PFSK-1 (cell line): ENCODE measurements at regions not wholly inside any gene's neighbourhood (a gene's known extent, or its start where the extent isn't known, plus 50 kb on each side); places are given as distances from the start of the nearest gene placed in this dataset.

ENCODE experiments used
- FOXP2 ChIP-seq: optimal IDR thresholded peaks from 2 replicates; pipeline ENCODE3; 2011; ENCODE audit warnings: borderline replicate concordance, control low read depth, inconsistent platforms; ENCODE audit not compliant: insufficient read depth; ENCODE audit errors: extremely low read length, extremely low read depth
- POLR2AphosphoS5 ChIP-seq: IDR thresholded peaks from 2 replicates; pipeline ENCODE4 v1.6.1; 2012; ENCODE audit warnings: low read depth, mild to moderate bottlenecking, control low read depth, low read length, moderate library complexity
- SIN3A ChIP-seq: IDR thresholded peaks from 2 replicates; pipeline ENCODE4 v1.6.1; 2012; ENCODE audit warnings: mild to moderate bottlenecking, low read length, moderate library complexity, borderline replicate concordance; ENCODE audit not compliant: insufficient read depth
- TAF1 ChIP-seq: IDR thresholded peaks from 2 replicates; pipeline ENCODE4 v1.6.1; 2012; ENCODE audit warnings: low read length, control low read depth, borderline replicate concordance; ENCODE audit not compliant: insufficient read depth

DNA sequence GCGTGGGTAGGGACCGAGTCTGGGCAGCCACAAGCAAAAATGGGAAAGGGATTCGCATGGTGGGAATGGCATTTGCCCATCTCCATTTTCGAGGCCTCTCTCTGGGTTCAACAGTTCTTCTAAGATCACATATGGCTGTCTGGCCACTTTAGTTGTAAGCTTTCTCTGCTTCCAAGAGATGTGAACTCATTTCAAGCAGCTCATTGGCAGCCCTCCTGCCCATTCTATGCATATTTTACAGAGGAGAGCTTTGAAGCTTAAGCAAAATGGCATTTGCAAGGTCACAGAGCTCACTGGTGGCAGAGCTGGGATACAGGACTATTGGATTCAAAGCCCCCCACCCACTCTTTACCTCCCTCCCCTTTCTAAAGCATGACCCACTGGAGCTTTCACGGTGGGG is 93.7 kb downstream of the HHIPL2 start:
- no peak for TF ChIP-seq TAF1
- TF ChIP-seq POLR2AphosphoS5 = no peak
- no peak for TF ChIP-seq FOXP2
- no peak for TF ChIP-seq SIN3A
